ENCODE measurements at regions not wholly inside any gene's neighbourhood (a gene's known extent, or its start where the extent isn't known, plus 50 kb on each side); places are given as distances from the start of the nearest gene placed in this dataset.
"Not testable (repeated sequence)": the region's sequence is repeated elsewhere in the genome, so short reads cannot be mapped to it uniquely, and the experiment has no call there.

DNA sequence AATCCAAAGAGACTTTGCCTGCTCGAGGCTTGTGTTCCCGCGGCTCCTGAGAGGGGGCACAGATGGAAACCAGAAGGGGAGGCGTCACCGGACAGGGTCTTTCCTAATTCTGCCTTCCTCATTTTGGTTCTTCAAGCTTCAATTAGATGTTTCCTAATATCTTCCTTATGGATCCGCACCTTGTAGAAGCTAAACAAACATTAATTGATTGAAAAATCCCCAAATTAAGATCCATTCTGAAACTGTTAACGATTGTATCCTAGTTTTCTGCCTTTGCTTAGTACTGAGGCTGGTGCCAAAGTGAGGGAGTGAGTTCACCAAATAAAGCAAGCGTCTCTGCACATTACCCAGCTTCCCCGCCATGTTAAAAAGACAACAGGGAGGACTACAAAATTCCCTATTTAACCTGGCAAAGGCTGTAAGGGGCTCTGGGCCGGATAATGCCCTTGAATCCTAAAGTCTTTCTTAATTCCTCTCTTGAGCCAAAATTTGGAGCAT, 123.2 kb downstream of the GPX5 start:
- DNase-seq = peak; percentile 19
- in situ Hi-C loops (cut with HindIII; ENCODE audit: low pct_ligation_motif_present, low pct_unique_long_range_greater_than_20kb, low sequenced_read_pairs) = no loop called here

DNA sequence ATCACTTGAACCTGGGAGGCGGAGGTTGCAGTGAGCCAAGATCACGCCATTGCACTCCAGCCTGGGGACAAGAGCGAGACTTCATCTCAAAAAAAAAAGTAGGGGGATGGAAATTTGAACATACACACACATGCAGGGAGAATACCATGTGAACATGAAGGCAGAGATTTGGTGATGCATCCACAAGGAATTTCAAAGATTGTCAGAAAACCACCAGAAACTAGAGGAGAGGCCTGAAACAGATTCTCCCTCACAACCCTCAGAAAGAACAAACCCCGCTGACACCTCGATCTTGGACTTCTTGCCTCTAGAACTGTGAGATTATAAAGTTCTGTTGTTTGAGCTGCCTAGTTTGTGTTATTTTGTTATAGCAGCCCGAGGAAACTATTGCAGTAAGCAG, 125.5 kb downstream of the GPX5 start:
- no peak for DNase-seq
- in situ Hi-C loops (cut with HindIII; ENCODE audit: low pct_ligation_motif_present, low pct_unique_long_range_greater_than_20kb, low sequenced_read_pairs) = no loop called here

DNA sequence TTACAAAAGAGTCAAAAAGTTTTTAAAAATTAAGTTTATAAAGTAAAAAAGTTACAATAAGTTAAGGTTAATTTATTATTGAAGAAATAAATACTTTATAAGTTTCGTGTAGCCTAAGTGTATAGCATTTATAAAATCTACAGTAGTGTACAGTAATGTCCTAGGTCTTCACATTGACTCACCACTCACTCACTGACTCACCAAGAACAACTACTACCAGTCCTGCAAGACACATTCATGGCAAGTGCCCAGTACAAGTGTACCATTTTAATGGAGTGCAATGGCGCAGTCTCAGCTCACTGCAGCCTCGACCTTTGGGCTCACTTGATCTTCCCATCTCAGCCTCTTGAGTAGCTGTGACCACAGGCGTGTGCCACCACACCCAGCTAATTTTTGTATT, 128.2 kb downstream of the GPX5 start:
- no peak for DNase-seq
- in situ Hi-C loops (cut with HindIII; ENCODE audit: low pct_ligation_motif_present, low pct_unique_long_range_greater_than_20kb, low sequenced_read_pairs) = no loop called here

DNA sequence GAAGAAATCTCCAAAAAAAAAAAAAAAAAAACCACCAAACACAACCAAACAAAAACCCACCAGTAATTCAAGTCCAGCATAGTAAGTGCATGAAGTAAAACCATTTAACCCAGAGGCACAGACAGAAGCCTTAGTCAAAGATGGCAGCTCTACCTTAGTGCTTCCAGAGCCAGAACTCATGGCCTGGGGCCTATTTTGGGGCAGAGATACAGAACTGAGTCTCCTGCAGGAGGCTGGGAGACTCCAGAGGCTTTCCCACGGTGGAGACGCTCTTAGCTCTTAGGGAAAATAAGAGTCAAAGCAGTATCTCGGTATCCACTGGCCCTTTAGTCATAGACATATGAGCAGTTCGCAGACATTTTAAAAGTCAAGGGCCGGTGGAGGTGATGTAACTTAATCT, 129.5 kb downstream of the GPX5 start:
- no peak for DNase-seq
- in situ Hi-C loops (cut with HindIII; ENCODE audit: low pct_ligation_motif_present, low pct_unique_long_range_greater_than_20kb, low sequenced_read_pairs) = no loop called here

DNA sequence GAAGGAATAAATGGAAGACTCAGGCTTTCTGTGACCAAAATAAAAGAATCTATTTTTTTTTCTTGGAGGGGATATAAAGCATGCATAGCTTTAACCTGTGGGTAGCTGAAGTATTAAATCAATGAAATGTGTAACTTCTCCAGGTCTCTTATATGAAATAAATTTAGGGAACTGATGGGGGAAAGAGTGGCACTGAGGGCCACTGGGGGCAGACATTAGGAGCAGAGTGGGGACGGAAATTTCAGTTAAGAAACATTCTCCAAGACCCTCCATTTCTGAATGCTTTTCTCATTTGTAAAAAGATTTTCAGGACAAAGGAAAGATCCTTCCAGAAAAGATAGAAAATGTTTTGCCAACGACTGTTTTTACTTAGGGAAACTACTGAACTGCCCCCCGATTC, 131.0 kb downstream of the GPX5 start:
- in situ Hi-C loops (cut with HindIII; ENCODE audit: low pct_ligation_motif_present, low pct_unique_long_range_greater_than_20kb, low sequenced_read_pairs) = no loop called here
- DNase-seq = no peak

DNA sequence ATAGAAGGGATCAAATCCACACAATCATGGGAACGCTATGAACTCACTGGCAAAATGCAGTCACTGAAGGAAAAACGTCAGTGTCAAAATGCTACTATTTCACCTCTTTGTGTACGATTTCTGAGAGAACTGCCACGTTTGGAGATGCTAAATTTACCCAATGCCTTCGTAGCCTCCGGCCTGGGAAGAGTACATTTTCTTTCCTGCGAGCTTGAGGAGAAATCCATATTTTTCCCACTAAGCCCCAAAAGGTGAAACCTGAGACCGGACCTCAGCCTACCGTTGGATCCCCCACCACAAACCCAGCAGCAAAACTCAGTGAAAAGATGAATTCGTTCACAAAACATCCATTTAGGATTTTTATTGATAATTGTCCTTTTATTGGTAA, 131.7 kb downstream of the GPX5 start:
- in situ Hi-C loops (cut with HindIII; ENCODE audit: low pct_ligation_motif_present, low pct_unique_long_range_greater_than_20kb, low sequenced_read_pairs) = no loop called here
- no peak for DNase-seq

DNA sequence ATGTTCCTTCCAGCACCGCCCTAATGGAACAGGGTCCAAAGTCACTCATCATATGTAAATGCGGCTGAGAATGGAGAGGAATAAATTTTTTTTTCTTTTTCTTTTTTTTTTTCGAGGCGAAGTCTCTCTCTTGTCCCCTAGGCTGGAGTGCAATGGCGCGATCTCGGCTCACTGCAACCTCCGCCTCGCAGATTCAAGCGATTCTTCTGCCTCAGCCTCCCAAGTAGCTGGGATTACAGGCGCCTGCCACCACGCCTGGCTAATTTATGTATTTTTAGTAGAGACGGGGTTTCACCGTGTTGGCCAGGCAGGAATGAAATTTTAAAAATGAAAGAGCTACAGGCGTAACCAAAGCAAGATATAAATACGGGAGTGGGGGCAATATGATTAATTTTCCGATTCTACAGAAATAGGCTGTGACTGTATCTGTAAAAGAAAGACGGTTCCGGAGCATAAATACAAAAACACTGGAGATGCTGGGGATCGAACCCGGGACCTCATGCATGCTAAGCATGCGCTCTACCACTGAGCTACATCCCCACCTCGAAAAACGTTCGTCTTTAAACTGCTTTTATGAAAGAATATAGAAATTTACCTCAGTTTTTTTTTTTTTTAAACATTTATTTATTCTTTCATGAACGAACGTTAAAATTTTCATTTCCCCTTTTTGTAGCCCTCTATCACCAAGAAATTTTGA, 132.2 kb downstream of the GPX5 start:
- in situ Hi-C loops (cut with HindIII; ENCODE audit: low pct_ligation_motif_present, low pct_unique_long_range_greater_than_20kb, low sequenced_read_pairs) = no loop called here
- peak; percentile 51 for DNase-seq

DNA sequence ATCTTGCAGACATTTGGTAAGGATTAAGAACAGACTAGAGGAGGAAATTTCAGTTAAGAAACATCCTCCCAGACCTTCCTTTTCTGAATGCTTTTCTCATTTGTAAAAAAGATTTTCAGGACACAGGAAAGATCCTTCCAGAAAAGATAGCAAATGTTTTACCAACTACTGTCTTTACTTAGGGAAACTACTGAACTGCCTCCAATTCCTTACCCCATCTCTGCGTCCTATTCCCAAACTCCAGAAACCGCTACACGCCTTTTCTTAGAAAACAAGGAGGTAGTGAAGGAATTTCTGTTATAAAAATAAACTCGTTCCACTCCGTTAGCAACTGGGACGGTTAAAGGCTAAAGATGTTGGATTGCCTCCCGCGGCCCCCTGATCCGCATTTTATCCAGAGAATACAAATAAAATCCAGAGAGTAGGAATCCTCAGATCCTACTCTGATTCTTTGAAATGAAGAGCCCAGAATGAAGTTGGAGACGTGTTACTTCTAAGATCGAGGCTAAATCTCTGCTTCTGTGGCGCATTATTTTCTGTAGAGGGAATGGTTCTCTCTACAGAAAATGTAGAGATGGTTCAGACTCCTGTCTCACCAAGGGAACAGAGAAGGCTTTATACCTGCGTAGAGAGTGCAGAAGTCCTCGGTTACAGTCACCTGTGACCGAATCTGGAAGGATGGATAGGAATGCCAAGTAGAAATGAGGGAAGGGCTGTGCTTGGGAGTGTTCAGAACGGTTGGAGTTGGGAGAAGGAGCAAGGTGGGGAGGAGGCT, 133.0 kb downstream of the GPX5 start:
- peak; percentile 8 for DNase-seq
- in situ Hi-C loops (cut with HindIII; ENCODE audit: low pct_ligation_motif_present, low pct_unique_long_range_greater_than_20kb, low sequenced_read_pairs) = no loop called here

DNA sequence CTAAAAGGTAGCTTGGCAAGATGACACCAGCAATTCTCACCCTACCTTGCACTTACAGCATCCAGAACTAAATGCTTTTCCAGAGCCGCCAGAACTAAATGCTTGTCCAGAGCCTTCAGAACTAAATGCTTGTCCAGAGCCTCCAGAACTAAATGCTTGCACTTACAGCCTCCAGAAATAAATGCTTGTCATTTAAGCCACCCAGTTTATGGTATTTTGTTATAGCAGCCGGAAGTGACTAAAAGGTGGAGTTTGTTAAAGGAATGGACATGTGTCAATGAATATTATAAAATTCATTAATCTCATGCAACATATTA, 133.5 kb downstream of the GPX5 start:
- in situ Hi-C loops (cut with HindIII; ENCODE audit: low pct_ligation_motif_present, low pct_unique_long_range_greater_than_20kb, low sequenced_read_pairs) = no loop called here

DNA sequence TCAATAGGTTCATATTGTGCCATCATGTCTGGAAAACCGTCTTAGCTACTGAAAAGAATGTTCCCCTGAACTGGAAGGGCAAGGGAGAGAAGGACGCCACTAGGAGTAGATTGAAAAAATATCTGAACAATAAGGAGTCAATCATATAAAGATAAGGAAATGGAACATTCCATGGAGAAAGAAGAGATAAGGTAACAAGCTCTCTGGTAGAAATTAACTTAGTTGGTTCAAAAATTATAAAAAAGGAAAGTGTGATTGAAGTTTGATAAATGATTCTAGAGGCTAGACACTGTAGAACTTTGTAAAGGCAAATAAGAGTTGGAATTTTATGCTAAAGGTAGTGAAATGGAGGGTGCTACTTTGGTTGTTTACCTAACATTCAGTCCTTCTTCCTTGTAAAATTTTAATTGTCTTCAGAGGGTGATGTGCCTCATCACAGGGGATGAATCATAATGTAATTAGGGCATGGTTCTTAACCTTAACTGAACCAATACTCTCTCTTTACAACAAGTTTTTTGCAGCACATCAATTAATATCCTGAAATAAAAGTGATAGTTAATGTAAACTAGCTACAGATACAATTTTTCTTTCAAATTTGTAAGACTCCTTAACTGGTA, 135.5 kb downstream of the GPX5 start:
- in situ Hi-C loops (cut with HindIII; ENCODE audit: low pct_ligation_motif_present, low pct_unique_long_range_greater_than_20kb, low sequenced_read_pairs) = no loop called here
- no peak for DNase-seq

More for the DNA sequence above, 133.5 kb downstream of the GPX5 start:
- DNase-seq = no peak

DNA sequence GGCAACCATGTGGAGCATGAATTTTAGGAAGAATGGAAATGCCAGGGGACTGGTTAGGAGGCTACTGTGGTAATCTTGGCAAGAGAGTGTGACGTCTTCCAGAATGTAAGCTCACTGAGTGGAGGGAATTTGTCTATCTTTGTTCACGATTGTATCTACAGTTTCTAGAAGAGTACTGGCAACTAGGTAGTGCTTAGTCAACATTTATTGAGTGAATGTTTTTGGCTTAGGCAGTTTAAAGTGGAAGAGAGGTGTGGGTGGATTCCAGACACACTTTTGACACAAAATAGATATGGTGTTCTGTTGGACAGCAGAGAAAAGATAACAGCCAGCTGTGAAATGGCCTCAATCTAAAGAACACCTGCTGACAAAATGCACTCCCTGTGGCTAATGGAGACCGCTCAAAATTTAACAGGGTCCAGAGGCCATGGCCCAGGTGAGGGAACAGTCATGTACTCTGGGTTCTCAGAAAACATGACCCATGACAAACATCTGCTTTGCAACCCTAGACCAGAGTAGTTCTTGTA, 139.3 kb downstream of the GPX5 start:
- DNase-seq = no peak
- in situ Hi-C loops (cut with HindIII; ENCODE audit: low pct_ligation_motif_present, low pct_unique_long_range_greater_than_20kb, low sequenced_read_pairs) = no loop called here

DNA sequence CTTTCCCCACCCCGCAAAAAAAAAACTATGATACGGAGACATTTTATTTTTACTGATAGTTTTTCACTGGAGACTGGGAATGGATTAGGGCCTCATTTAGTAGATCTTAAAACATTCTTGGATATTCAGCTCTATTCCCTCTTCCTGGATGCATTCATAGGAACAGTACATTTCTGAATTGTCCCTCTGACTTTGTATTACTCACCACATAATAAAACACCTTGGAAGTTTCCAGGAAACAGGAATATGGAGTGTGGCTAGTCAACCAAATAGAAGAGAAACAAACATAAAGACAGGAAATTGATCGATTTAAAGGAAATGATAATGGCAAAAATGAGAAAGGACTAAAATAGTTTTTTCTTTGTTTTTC, 147.7 kb downstream of the GPX5 start:
- DNase-seq = no peak
- in situ Hi-C loops (cut with HindIII; ENCODE audit: low pct_ligation_motif_present, low pct_unique_long_range_greater_than_20kb, low sequenced_read_pairs) = no loop called here

DNA sequence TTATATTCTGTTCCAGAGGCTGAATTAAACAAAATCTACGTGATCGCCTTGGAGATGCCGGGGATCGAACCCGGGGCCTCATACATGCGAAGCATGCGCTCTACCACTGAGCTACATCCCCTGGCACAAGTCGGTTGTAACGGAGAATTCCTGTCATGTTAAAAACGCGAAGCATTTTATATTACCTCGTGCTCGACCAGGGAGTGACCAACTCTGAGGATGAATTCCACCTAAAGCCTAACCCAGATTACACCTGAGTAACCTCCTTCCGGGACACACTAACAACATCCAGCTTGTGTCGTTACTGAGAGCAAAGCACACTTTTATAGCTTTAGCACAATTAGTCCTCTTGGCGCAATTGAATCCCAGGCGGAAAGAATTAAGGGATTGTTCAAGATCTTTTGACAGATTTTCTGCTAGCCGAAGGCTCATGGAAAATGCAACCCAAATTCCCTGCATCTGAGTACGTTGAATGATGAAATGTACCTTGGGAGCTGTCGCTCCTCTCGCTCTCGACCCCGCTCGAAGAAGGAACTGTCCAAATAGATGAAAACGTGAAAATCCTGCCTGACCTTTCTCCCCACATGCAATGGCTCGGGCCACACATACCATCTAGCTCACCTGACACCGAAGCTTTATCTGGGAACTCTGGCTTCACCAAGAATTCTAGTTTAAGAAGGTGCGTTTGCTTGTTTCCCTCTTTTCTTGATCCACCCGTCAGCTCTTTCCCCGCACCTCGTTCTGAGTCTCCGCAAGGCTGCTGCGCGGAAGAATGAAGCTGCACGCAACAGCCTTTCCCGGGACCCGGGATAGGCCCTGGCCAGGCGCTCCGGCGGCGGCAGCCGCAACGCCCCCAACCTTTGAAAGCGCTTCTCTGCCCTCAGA, 148.3 kb downstream of the GPX5 start:
- in situ Hi-C loops (cut with HindIII; ENCODE audit: low pct_ligation_motif_present, low pct_unique_long_range_greater_than_20kb, low sequenced_read_pairs) = no loop called here
- DNase-seq = peak; percentile 63

DNA sequence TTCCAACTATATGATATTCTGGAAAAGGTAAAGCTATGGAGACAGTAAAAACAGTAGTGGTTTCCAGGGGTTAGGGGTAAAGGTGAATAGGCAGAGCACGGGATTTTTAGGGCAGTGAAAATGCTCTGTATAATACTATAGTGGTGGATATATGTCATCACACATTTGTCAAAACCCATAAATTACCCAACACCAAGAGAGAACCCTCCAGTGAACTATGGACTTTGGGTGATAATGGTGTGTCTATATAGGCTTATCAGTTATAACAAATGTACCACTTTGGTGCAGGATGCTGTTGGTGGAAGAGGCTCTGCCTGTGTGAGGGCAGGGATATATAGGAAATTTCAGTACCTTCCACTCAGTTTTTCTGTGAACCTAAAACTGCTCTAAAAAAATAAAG, 149.9 kb downstream of the GPX5 start:
- no peak for DNase-seq
- in situ Hi-C loops (cut with HindIII; ENCODE audit: low pct_ligation_motif_present, low pct_unique_long_range_greater_than_20kb, low sequenced_read_pairs) = no loop called here

DNA sequence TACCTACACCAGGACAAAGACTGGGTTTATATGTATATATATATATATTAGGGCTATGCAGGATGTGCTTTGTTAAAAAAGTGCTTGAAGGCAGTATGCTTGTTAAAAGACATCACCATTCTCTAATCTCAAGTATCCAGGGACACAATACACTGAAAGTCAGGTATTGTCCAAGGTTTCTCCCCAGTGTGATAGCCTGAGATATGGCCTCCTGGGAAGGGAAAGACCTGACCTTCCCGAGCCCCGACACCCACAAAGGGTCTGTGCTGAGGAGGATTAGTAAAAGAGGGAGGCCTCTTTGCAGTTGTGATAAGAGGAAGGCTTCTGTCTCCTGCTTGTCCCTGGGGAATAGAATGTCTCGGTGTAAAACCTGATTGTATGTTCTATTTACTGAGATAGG, 156.9 kb downstream of the GPX5 start:
- no peak for DNase-seq
- in situ Hi-C loops (cut with HindIII; ENCODE audit: low pct_ligation_motif_present, low pct_unique_long_range_greater_than_20kb, low sequenced_read_pairs) = no loop called here

DNA sequence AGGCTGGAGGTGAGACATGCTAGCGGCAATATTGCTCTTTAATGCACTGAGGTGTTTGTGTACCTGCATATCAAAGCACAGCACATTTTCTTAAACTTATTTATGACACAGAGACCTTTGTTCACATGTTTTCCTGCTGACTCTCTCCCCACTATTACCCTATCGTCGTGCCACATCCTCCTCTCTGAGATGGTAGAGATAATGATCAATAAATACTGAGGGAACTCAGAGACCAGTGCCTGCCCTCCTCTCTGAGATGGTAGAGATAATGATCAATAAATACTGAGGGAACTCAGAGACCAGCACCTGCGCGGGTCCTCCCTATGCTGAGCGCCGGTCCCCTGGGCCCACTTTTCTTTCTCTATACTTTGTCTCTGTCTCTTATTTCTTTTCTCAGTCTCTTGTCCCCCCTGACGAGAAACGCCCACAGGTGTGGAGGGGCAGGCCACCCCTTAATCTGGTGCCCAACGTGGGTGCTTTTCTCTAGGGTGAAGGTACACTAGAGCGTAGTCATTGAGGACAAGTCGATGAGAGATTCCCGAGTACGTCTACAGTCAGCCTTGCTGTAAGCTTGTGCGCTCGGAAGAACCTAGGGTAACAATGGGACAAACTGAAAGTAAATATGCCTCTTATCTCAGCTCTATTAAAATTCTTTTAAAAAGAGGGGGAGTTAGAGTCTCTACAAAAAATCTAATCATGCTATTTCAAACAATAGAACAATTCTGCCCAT, 157.4 kb downstream of the GPX5 start:
- DNase-seq; in situ Hi-C loops (cut with HindIII; ENCODE audit: low pct_ligation_motif_present, low pct_unique_long_range_greater_than_20kb, low sequenced_read_pairs): not testable (repeated sequence)

DNA sequence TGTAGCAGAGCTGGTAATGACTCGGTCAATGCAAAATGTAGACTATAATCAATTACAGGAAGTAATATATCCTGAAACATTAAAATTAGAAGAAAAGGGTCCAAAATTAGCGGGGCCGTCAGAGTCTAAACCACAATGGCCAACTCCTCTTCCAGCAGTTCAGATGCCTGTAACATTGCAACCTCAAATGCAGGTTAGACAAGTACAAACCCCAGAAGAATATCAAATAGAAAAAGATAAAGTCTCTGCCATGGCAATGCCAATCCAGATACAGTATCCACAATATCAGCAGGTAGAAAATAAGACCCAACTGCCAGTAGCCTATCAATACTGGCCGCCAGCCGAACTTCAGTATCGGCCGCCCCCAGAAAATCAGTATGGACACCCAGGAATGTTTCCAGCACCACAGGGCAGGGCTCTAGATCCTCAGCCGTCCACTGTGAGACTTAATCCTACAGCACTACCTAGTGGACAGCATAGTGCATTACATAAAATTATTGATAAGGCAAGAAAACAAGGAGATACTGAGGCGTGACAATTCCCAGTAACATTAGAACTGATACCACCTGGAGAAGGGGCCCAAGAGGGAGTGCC, 158.4 kb downstream of the GPX5 start:
- in situ Hi-C loops (cut with HindIII; ENCODE audit: low pct_ligation_motif_present, low pct_unique_long_range_greater_than_20kb, low sequenced_read_pairs) = no loop called here
- DNase-seq = peak; percentile 55

DNA sequence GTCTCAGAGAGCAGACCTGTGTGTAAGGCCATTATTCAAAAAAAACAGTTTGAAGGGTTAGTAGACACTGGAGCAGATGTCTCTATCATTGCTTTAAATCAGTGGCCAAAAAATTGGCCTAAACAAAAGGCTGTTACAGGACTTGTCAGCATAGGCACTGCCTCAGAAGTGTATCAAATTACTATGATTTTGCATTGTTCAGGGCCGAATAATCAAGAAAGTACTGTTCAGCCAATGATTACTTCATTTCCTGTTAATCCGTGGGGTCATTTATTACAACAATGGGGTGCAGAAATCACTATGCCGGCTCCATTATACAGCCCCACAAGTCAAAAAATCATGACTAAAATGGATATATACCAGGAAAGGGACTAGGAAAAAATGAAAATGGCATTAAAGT, 160.3 kb downstream of the GPX5 start:
- DNase-seq; in situ Hi-C loops (cut with HindIII; ENCODE audit: low pct_ligation_motif_present, low pct_unique_long_range_greater_than_20kb, low sequenced_read_pairs): not testable (repeated sequence)
